H9 (cell line): ENCODE measurements at regions not wholly inside any gene's neighbourhood (a gene's known extent, or its start where the extent isn't known, plus 50 kb on each side); places are given as distances from the start of the nearest gene placed in this dataset.

Source experiments
- DNase-seq: peaks from one replicate; pipeline ENCODE4 v3.0.0-alpha.2; 2017
- H2AFZ ChIP-seq: one replicate; pipeline ENCODE4 v1.6.1; 2013; ENCODE audit warnings: mild to moderate bottlenecking, low read length, control low read depth, moderate library complexity
- H2AK5ac ChIP-seq: 2 replicates; pipeline ENCODE4 v1.6.1; 2013; ENCODE audit warnings: low read length, control low read depth, mixed read lengths; ENCODE audit not compliant: insufficient read length
- H2BK120ac ChIP-seq: one replicate; pipeline ENCODE4 v1.6.1; 2013; ENCODE audit warnings: low read depth, mild to moderate bottlenecking, low read length, control low read depth, inconsistent platforms; ENCODE audit not compliant: poor library complexity, severe bottlenecking
- H2BK12ac ChIP-seq: 2 replicates; pipeline ENCODE4 v1.6.1; 2013; ENCODE audit warnings: low read length, control low read depth, mixed read lengths, low read depth; ENCODE audit not compliant: insufficient read length
- H2BK15ac ChIP-seq: 2 replicates; pipeline ENCODE4 v1.6.1; 2013; ENCODE audit warnings: low read depth, low read length, control low read depth
- H2BK20ac ChIP-seq: one replicate; pipeline ENCODE4 v1.6.1; 2013; ENCODE audit warnings: low read depth, mild to moderate bottlenecking, low read length, control low read depth, inconsistent platforms; ENCODE audit not compliant: poor library complexity, severe bottlenecking
- H2BK5ac ChIP-seq: 2 replicates; pipeline ENCODE4 v1.6.1; 2013; ENCODE audit warnings: low read length, control low read depth, mixed read lengths; ENCODE audit not compliant: insufficient read length
- H3K14ac ChIP-seq: 2 replicates; pipeline ENCODE4 v1.6.1; 2013; ENCODE audit warnings: low read length, control low read depth; ENCODE audit not compliant: insufficient read depth
- H3K18ac ChIP-seq: 2 replicates; pipeline ENCODE4 v1.6.1; 2013; ENCODE audit warnings: low read depth, mild to moderate bottlenecking, mixed read lengths, low read length, control low read depth; ENCODE audit not compliant: insufficient read length
- H3K23ac ChIP-seq: 2 replicates; pipeline ENCODE4 v1.6.1; 2013; ENCODE audit warnings: low read length, control low read depth, mixed read lengths, low read depth; ENCODE audit not compliant: insufficient read length
- H3K23me2 ChIP-seq: 2 replicates; pipeline ENCODE4 v1.6.1; 2013; ENCODE audit warnings: low read depth, mild to moderate bottlenecking, mixed read lengths, low read length, control low read depth; ENCODE audit not compliant: insufficient read length, poor library complexity, severe bottlenecking
- H3K27ac ChIP-seq: 2 replicates; pipeline ENCODE4 v1.5.1; 2013; ENCODE audit warnings: low read length, control low read depth, mixed read lengths, low read depth; ENCODE audit not compliant: insufficient read length
- H3K27me3 ChIP-seq: 2 replicates; pipeline ENCODE4 v1.6.1; 2013; ENCODE audit warnings: low read length, control low read depth, inconsistent platforms; ENCODE audit not compliant: insufficient read depth
- H3K4ac ChIP-seq: 2 replicates; pipeline ENCODE4 v1.6.1; 2013; ENCODE audit warnings: low read depth, mild to moderate bottlenecking, control low read depth, inconsistent platforms, low read length, moderate library complexity
- H3K4me1 ChIP-seq: 2 replicates; pipeline ENCODE4 v1.6.1; 2013; ENCODE audit warnings: low read length, control low read depth, inconsistent platforms; ENCODE audit not compliant: insufficient read depth
- H3K4me2 ChIP-seq: 2 replicates; pipeline ENCODE4 v1.6.1; 2013; ENCODE audit warnings: low read length, control low read depth, mixed read lengths; ENCODE audit not compliant: insufficient read length, insufficient read depth
- H3K56ac ChIP-seq: 2 replicates; pipeline ENCODE4 v1.6.1; 2013; ENCODE audit warnings: low read depth, mild to moderate bottlenecking, mixed read lengths, low read length, control low read depth; ENCODE audit not compliant: insufficient read length
- H3K79me1 ChIP-seq: 2 replicates; pipeline ENCODE4 v1.6.1; 2013; ENCODE audit warnings: low read depth, mild to moderate bottlenecking, moderate library complexity, low read length, control low read depth, inconsistent platforms; ENCODE audit not compliant: insufficient read depth, poor library complexity, severe bottlenecking
- H3K79me2 ChIP-seq: 2 replicates; pipeline ENCODE4 v1.6.1; 2013; ENCODE audit warnings: low read length, control low read depth, inconsistent platforms; ENCODE audit not compliant: insufficient read depth
- H3K9ac ChIP-seq: 2 replicates; pipeline ENCODE4 v1.6.1; 2013; ENCODE audit warnings: low read length, control low read depth, mixed read lengths; ENCODE audit not compliant: insufficient read length; ENCODE audit errors: extremely low read depth
- H3K9me3 ChIP-seq: one replicate; pipeline ENCODE4 v1.6.1; 2013; ENCODE audit warnings: low read depth, low read length, inconsistent platforms; ENCODE audit not compliant: control insufficient read depth
- H3T11ph ChIP-seq: one replicate; pipeline ENCODE4 v1.6.1; 2013; ENCODE audit warnings: mild to moderate bottlenecking, low read length, control low read depth, inconsistent platforms
- H4K20me1 ChIP-seq: one replicate; pipeline ENCODE4 v1.6.1; 2013; ENCODE audit not compliant: control insufficient read depth, insufficient read length, insufficient read depth
- H4K5ac ChIP-seq: 2 replicates; pipeline ENCODE4 v1.6.1; 2013; ENCODE audit warnings: low read depth, mild to moderate bottlenecking, mixed read lengths, low read length, control low read depth; ENCODE audit not compliant: insufficient read length
- H4K8ac ChIP-seq: replicated peaks from 2 replicates; pipeline ENCODE4 v1.6.1; 2013; ENCODE audit warnings: low read length, control low read depth, mixed read lengths, low read depth; ENCODE audit not compliant: insufficient read length
- H4K91ac ChIP-seq: 2 replicates; pipeline ENCODE4 v1.6.1; 2013; ENCODE audit warnings: low read depth, mild to moderate bottlenecking, moderate library complexity, mixed read lengths, low read length, control low read depth; ENCODE audit not compliant: insufficient read length
- H3K27ac Mint-ChIP-seq, 3 experiments: 2 replicates in 2 of 3; 3 replicates in 1 of 3; pipeline ENCODE4 v1.8.0; 2020 to 2021; ENCODE audit warnings: mixed read lengths in 3 of 3, mild to moderate bottlenecking in 1 of 3, moderate library complexity in 1 of 3
- H3K27me3 Mint-ChIP-seq: 2 replicates; pipeline ENCODE4 v1.8.0; 2021; ENCODE audit warnings: low read depth, mild to moderate bottlenecking, moderate library complexity, mixed read lengths
- H3K36me3 Mint-ChIP-seq, 3 experiments: 2 replicates in 2 of 3; 3 replicates in 1 of 3; pipeline ENCODE4 v1.8.0; 2020 to 2021; ENCODE audit warnings: low read depth in 3 of 3, mixed read lengths in 3 of 3; ENCODE audit not compliant: insufficient read depth in 1 of 3
- H3K4me1 Mint-ChIP-seq, 2 experiments: 2 replicates each; pipeline ENCODE4 v1.8.0; 2020; ENCODE audit warnings: mixed read lengths in 2 of 2
- H3K4me3 Mint-ChIP-seq, 2 experiments: 2 replicates in 1 of 2; 3 replicates in 1 of 2; pipeline ENCODE4 v1.8.0; 2020 to 2021; ENCODE audit warnings: mild to moderate bottlenecking in 2 of 2, mixed read lengths in 2 of 2, moderate library complexity in 1 of 2
- H3K9me3 Mint-ChIP-seq, 2 experiments: 2 replicates in 1 of 2; 3 replicates in 1 of 2; pipeline ENCODE4 v1.8.0; 2020; ENCODE audit warnings: mild to moderate bottlenecking in 2 of 2, mixed read lengths in 2 of 2, moderate library complexity in 1 of 2
- CTCF ChIP-seq: fragments of 200-600 bp; sonication (generic); conservative IDR thresholded peaks from 3 replicates; pipeline ENCODE4 v1.8.0; 2021; ENCODE audit warnings: antibody characterized with exemption, mild to moderate bottlenecking
- WGBS: extraction: QIAGEN DNeasy Blood & Tissue Kit; methylation state at CpG from one replicate; pipeline ENCODE4 v1.1.7; 2013; ENCODE audit warnings: missing lambda C conversion rate, low lambda C conversion rate, mixed read lengths; ENCODE audit not compliant: insufficient read length; ENCODE audit errors: extremely low coverage; 5-methylcytosine and 5-hydroxymethylcytosine counted together

GRCh38 chr2:58516695-58517094 is 275.6 kb upstream of the FANCL start:
- Histone ChIP-seq H2BK15ac (no peak overlapping the region), H3K23ac (no peak overlapping the region), H2AFZ (no peak overlapping the region), H3T11ph (no peak overlapping the region), H4K91ac (no peak overlapping the region), H3K23me2 (no peaks in the 10 kb centered on the region), H3K27ac (no peak overlapping the region), H3K14ac (no peak overlapping the region), H3K56ac (no peak overlapping the region), H3K9me3 (no peaks in the 10 kb centered on the region), H3K18ac (no peak overlapping the region), H3K4me1 (no peaks in the 10 kb centered on the region), H3K27me3 (no peaks in the 10 kb centered on the region), H4K20me1 (no peaks in the 10 kb centered on the region), H2AK5ac (no peak overlapping the region), H2BK20ac (no peak overlapping the region), H3K79me1 (no peaks in the 10 kb centered on the region), H4K5ac (no peak overlapping the region), H3K79me2 (no peaks in the 10 kb centered on the region), H3K9ac (no peak overlapping the region), H2BK5ac (no peak overlapping the region), H4K8ac (no peak overlapping the region), H2BK120ac (no peak overlapping the region), H3K4ac (no peak overlapping the region), H2BK12ac (no peak overlapping the region), H3K4me2 (no peak overlapping the region)
- no peak for TF ChIP-seq CTCF
- Mint-ChIP-seq H3K4me1 (peaks cover 30 to 34% of the 10 kb centered on the region in 2 experiments), H3K27ac (no peak overlapping the region), H3K9me3 (no peaks in the 10 kb centered on the region), H3K27me3 (no peaks in the 10 kb centered on the region), H3K4me3 (no peak overlapping the region), H3K36me3 (no peaks in the 10 kb centered on the region)
- DNase-seq: no peak
- WGBS: no CpG with 5 or more reads among the region's 3 CpGs
